ENCODE measurements at regions not wholly inside any gene's neighbourhood (a gene's known extent, or its start where the extent isn't known, plus 50 kb on each side); places are given as distances from the start of the nearest gene placed in this dataset.

GRCh38 chr10:105682911-105683310, 1041.8 kb downstream of the SORCS3 start:
- TF ChIP-seq CTCF (conservative IDR thresholded peaks at IDR 0.05; ENCODE audit: low read depth in 2 of 2) (no peak), EZH2 (IDR thresholded peaks at IDR 0.05; ENCODE audit: low read depth, unreplicated experiment) (no peak)

Measured in GM23338 (cell line).